NCI-H187 (cell line): ENCODE measurements at regions not wholly inside any gene's neighbourhood (a gene's known extent, or its start where the extent isn't known, plus 50 kb on each side); places are given as distances from the start of the nearest gene placed in this dataset.

Experiments used
- DNase-seq, 2 experiments: peaks; one replicate each; lab custom pipeline; 2025; lab: John Stamatoyannopoulos, UW

- no peak for DNase-seq
These were observed 247.8 kb upstream of the PEX5L start for GRCh38 chr3:180284331-180285110.

GRCh38 chr3:180287703-180288102 is 251.0 kb upstream of the PEX5L start:
- DNase-seq = no peak

- DNase-seq = no peak
These were observed 252.1 kb upstream of the PEX5L start for GRCh38 chr3:180288816-180289215.

- DNase-seq = no peak
These were observed 253.6 kb upstream of the PEX5L start for GRCh38 chr3:180290300-180290699.

GRCh38 chr3:180294282-180295027 is 257.7 kb upstream of the PEX5L start:
- DNase-seq = no peak

GRCh38 chr3:180295811-180296210 is 259.1 kb upstream of the PEX5L start:
- DNase-seq = no peak

- DNase-seq = no peak
These were observed 260.2 kb upstream of the PEX5L start for GRCh38 chr3:180296971-180297370.

GRCh38 chr3:180306155-180306554 is 269.4 kb upstream of the PEX5L start:
- DNase-seq = no peak

- no peak for DNase-seq
These were observed 270.0 kb upstream of the PEX5L start for GRCh38 chr3:180306691-180307090.

GRCh38 chr3:180311242-180311641 is 274.5 kb upstream of the PEX5L start:
- DNase-seq = no peak

- DNase-seq = no peak
These were observed 279.6 kb upstream of the PEX5L start for GRCh38 chr3:180316321-180316720.

GRCh38 chr3:180319461-180319860 is 282.5 kb upstream of the TTC14 start:
- no peak for DNase-seq

- no peak for DNase-seq
These were observed 281.3 kb upstream of the TTC14 start for GRCh38 chr3:180320631-180321030.

GRCh38 chr3:180321534-180321933 is 280.4 kb upstream of the TTC14 start:
- DNase-seq = no peak

- DNase-seq = no peak
These were observed 279.1 kb upstream of the TTC14 start for GRCh38 chr3:180322829-180323228.

- DNase-seq = no peak
These were observed 277.2 kb upstream of the TTC14 start for GRCh38 chr3:180324791-180325190.

- DNase-seq = no peak
These were observed 276.4 kb upstream of the TTC14 start for GRCh38 chr3:180325533-180325932.

GRCh38 chr3:180325958-180326357 is 276.0 kb upstream of the TTC14 start:
- DNase-seq = no peak

- no peak for DNase-seq
These were observed 272.8 kb upstream of the TTC14 start for GRCh38 chr3:180329187-180329586.

GRCh38 chr3:180329847-180330246 is 272.1 kb upstream of the TTC14 start:
- DNase-seq = no peak

- DNase-seq = no peak
These were observed 271.5 kb upstream of the TTC14 start for GRCh38 chr3:180330440-180330839.

GRCh38 chr3:180332608-180333007 is 269.4 kb upstream of the TTC14 start:
- DNase-seq = no peak

- no peak for DNase-seq
These were observed 266.9 kb upstream of the TTC14 start for GRCh38 chr3:180335050-180335449.

- no peak for DNase-seq
These were observed 261.6 kb upstream of the TTC14 start for GRCh38 chr3:180340395-180340794.
